Lower leg skin (tissue), 3 donors: ENCODE measurements at regions not wholly inside any gene's neighbourhood (a gene's known extent, or its start where the extent isn't known, plus 50 kb on each side); places are given as distances from the start of the nearest gene placed in this dataset.

Experiments used
- POLR2A ChIP-seq, 2 donors: fragments of 450-650 bp; IDR thresholded peaks; one replicate each; pipeline ENCODE4 v1.6.1; 2016 to 2017; ENCODE audit warnings: antibody characterized with exemption in 2 of 2, mild to moderate bottlenecking in 1 of 2, moderate library complexity in 1 of 2
- TF ChIP-seq, protein P1 (sequence below), 3 donors: fragments of 450-650 bp; IDR thresholded peaks; one replicate each; pipeline ENCODE4 v1.5.1; 2016; ENCODE audit warnings: antibody characterized with exemption in 3 of 3, mild to moderate bottlenecking in 3 of 3, moderate library complexity in 2 of 3

DNA sequence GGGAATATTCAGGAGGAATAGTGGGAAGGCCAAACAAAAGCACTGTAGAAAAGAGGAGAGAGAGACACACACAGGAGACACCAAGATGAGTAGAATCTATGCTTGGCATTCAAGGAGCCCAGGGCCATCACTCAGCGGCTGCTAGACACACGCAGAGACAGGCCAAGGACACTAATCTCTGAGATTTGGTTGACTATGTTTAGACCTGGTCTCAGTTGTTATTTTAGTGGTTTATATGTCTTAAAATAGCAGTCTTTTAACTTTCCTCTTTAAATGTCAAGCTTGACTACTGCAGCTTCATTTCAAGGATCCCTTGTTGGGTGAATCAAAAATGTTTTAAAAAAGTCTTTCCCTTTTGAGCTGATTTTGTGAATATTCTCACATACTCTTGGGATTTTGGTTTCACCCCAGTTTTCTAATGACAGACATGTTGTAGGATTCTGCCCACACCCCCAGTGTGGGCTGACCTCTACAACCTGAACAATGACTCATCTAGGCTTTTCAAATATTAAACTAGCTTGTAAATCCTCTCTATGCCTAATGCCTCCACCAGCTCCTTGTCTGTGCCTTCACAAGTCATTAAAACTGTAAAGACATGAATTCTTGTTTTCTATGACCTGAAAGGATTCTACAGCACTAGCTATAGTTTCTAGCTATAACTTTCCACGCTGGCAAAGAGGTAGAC lies 142.7 kb upstream of the EXOC2 start:
- TF ChIP-seq, protein P1, sequence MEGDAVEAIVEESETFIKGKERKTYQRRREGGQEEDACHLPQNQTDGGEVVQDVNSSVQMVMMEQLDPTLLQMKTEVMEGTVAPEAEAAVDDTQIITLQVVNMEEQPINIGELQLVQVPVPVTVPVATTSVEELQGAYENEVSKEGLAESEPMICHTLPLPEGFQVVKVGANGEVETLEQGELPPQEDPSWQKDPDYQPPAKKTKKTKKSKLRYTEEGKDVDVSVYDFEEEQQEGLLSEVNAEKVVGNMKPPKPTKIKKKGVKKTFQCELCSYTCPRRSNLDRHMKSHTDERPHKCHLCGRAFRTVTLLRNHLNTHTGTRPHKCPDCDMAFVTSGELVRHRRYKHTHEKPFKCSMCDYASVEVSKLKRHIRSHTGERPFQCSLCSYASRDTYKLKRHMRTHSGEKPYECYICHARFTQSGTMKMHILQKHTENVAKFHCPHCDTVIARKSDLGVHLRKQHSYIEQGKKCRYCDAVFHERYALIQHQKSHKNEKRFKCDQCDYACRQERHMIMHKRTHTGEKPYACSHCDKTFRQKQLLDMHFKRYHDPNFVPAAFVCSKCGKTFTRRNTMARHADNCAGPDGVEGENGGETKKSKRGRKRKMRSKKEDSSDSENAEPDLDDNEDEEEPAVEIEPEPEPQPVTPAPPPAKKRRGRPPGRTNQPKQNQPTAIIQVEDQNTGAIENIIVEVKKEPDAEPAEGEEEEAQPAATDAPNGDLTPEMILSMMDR (IDR thresholded peaks at IDR 0.05): no peak
- TF ChIP-seq POLR2A (IDR thresholded peaks at IDR 0.05): no peak
